ENCODE measurements at regions not wholly inside any gene's neighbourhood (a gene's known extent, or its start where the extent isn't known, plus 50 kb on each side); places are given as distances from the start of the nearest gene placed in this dataset.

- TF ChIP-seq, protein P1, sequence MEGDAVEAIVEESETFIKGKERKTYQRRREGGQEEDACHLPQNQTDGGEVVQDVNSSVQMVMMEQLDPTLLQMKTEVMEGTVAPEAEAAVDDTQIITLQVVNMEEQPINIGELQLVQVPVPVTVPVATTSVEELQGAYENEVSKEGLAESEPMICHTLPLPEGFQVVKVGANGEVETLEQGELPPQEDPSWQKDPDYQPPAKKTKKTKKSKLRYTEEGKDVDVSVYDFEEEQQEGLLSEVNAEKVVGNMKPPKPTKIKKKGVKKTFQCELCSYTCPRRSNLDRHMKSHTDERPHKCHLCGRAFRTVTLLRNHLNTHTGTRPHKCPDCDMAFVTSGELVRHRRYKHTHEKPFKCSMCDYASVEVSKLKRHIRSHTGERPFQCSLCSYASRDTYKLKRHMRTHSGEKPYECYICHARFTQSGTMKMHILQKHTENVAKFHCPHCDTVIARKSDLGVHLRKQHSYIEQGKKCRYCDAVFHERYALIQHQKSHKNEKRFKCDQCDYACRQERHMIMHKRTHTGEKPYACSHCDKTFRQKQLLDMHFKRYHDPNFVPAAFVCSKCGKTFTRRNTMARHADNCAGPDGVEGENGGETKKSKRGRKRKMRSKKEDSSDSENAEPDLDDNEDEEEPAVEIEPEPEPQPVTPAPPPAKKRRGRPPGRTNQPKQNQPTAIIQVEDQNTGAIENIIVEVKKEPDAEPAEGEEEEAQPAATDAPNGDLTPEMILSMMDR (IDR thresholded peaks at IDR 0.05; ENCODE audit: control extremely low read depth in 1 of 3, insufficient read depth in 1 of 3, low read depth in 1 of 3, low read length in 3 of 3): no peak
- TF ChIP-seq CHD2 (IDR thresholded peaks at IDR 0.05; ENCODE audit: low read length) (no peak), KDM5A (IDR thresholded peaks at IDR 0.05; ENCODE audit: low read length) (no peak), ZNF274 (IDR thresholded peaks at IDR 0.05; ENCODE audit: borderline replicate concordance, extremely low read depth, low read length) (no peak), TAF7 (optimal IDR thresholded peaks at IDR 0.05; ENCODE audit: borderline replicate concordance, low read depth, low read length) (no peak), JUN (IDR thresholded peaks at IDR 0.05; ENCODE audit: low read depth, low read length) (no peak), TAF1 (IDR thresholded peaks at IDR 0.05; ENCODE audit: low read depth, low read length) (no peak), RAD21 (IDR thresholded peaks at IDR 0.05 in 1 of 2, conservative IDR thresholded peaks at IDR 0.05 in 1 of 2; ENCODE audit: low read depth in 2 of 2, low read length in 2 of 2) (no peak)
These were observed 273.0 kb upstream of the IRX1 start for GRCh38 chr5:3322642-3323041.
